ENCODE measurements at regions not wholly inside any gene's neighbourhood (a gene's known extent, or its start where the extent isn't known, plus 50 kb on each side); places are given as distances from the start of the nearest gene placed in this dataset.

GRCh38 chr6:33950891-33951889, 147.4 kb upstream of the MLN start:
- no peaks in the 10 kb centered on the region for H3K9me3 ChIP-seq
- H3K27me3 ChIP-seq, result no peaks in the 10 kb centered on the region
- no peak overlapping the region for H3K27ac ChIP-seq
- no peak overlapping the region for H3K4me3 ChIP-seq
- no peaks in the 10 kb centered on the region for H3K36me3 ChIP-seq
- no peak for TF ChIP-seq POLR2A (IDR thresholded peaks at IDR 0.05)
- TF ChIP-seq, protein P1, sequence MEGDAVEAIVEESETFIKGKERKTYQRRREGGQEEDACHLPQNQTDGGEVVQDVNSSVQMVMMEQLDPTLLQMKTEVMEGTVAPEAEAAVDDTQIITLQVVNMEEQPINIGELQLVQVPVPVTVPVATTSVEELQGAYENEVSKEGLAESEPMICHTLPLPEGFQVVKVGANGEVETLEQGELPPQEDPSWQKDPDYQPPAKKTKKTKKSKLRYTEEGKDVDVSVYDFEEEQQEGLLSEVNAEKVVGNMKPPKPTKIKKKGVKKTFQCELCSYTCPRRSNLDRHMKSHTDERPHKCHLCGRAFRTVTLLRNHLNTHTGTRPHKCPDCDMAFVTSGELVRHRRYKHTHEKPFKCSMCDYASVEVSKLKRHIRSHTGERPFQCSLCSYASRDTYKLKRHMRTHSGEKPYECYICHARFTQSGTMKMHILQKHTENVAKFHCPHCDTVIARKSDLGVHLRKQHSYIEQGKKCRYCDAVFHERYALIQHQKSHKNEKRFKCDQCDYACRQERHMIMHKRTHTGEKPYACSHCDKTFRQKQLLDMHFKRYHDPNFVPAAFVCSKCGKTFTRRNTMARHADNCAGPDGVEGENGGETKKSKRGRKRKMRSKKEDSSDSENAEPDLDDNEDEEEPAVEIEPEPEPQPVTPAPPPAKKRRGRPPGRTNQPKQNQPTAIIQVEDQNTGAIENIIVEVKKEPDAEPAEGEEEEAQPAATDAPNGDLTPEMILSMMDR (IDR thresholded peaks at IDR 0.05), result no peak
- no peaks in the 10 kb centered on the region for H3K4me1 ChIP-seq
- intact Hi-C loops (cut with DNase I; ENCODE audit: low total_unique reads), result no loop called here
- no peak for DNase-seq

- H3K27me3 ChIP-seq, result no peaks in the 10 kb centered on the region
- no peaks in the 10 kb centered on the region for H3K9me3 ChIP-seq
- H3K4me1 ChIP-seq, result no peaks in the 10 kb centered on the region
- no peak overlapping the region for H3K4me3 ChIP-seq
- H3K27ac ChIP-seq, result no peak overlapping the region
- TF ChIP-seq, protein P1 (IDR thresholded peaks at IDR 0.05), result no peak
- no peak for TF ChIP-seq POLR2A (IDR thresholded peaks at IDR 0.05)
- no peak for DNase-seq
- intact Hi-C loops (cut with DNase I; ENCODE audit: low total_unique reads), result no loop called here
- no peaks in the 10 kb centered on the region for H3K36me3 ChIP-seq
Observed at GRCh38 chr6:33950472-33950881, 146.7 kb upstream of the MLN start.

- TF ChIP-seq POLR2A (IDR thresholded peaks at IDR 0.05), result no peak
- TF ChIP-seq, protein P1 (IDR thresholded peaks at IDR 0.05), result no peak
- intact Hi-C loops (cut with DNase I; ENCODE audit: low total_unique reads), result no loop called here
- DNase-seq, result no peak
- H3K27ac ChIP-seq, result no peak overlapping the region
- no peaks in the 10 kb centered on the region for H3K27me3 ChIP-seq
- no peaks in the 10 kb centered on the region for H3K9me3 ChIP-seq
- H3K4me3 ChIP-seq, result no peak overlapping the region
- H3K36me3 ChIP-seq, result no peaks in the 10 kb centered on the region
- H3K4me1 ChIP-seq, result no peaks in the 10 kb centered on the region
Observed at GRCh38 chr6:33949877-33950435, 146.2 kb upstream of the MLN start.

GRCh38 chr6:33949111-33949510, 145.3 kb upstream of the MLN start:
- intact Hi-C loops (cut with DNase I; ENCODE audit: low total_unique reads), result no loop called here
- H3K27ac ChIP-seq, result no peak overlapping the region
- H3K27me3 ChIP-seq, result no peaks in the 10 kb centered on the region
- H3K4me1 ChIP-seq, result no peaks in the 10 kb centered on the region
- no peaks in the 10 kb centered on the region for H3K36me3 ChIP-seq
- no peak for DNase-seq
- TF ChIP-seq, protein P1 (IDR thresholded peaks at IDR 0.05), result no peak
- no peak for TF ChIP-seq POLR2A (IDR thresholded peaks at IDR 0.05)
- H3K9me3 ChIP-seq, result no peaks in the 10 kb centered on the region
- H3K4me3 ChIP-seq, result no peak overlapping the region
